H9 (cell line): ENCODE measurements at regions not wholly inside any gene's neighbourhood (a gene's known extent, or its start where the extent isn't known, plus 50 kb on each side); places are given as distances from the start of the nearest gene placed in this dataset.

Source experiments
- DNase-seq: peaks from one replicate; pipeline ENCODE4 v3.0.0-alpha.2; 2017
- H2AFZ ChIP-seq: one replicate; pipeline ENCODE4 v1.6.1; 2013; ENCODE audit warnings: mild to moderate bottlenecking, low read length, control low read depth, moderate library complexity
- H2AK5ac ChIP-seq: 2 replicates; pipeline ENCODE4 v1.6.1; 2013; ENCODE audit warnings: low read length, control low read depth, mixed read lengths; ENCODE audit not compliant: insufficient read length
- H2BK120ac ChIP-seq: one replicate; pipeline ENCODE4 v1.6.1; 2013; ENCODE audit warnings: low read depth, mild to moderate bottlenecking, low read length, control low read depth, inconsistent platforms; ENCODE audit not compliant: poor library complexity, severe bottlenecking
- H2BK12ac ChIP-seq: 2 replicates; pipeline ENCODE4 v1.6.1; 2013; ENCODE audit warnings: low read length, control low read depth, mixed read lengths, low read depth; ENCODE audit not compliant: insufficient read length
- H2BK15ac ChIP-seq: 2 replicates; pipeline ENCODE4 v1.6.1; 2013; ENCODE audit warnings: low read depth, low read length, control low read depth
- H2BK20ac ChIP-seq: one replicate; pipeline ENCODE4 v1.6.1; 2013; ENCODE audit warnings: low read depth, mild to moderate bottlenecking, low read length, control low read depth, inconsistent platforms; ENCODE audit not compliant: poor library complexity, severe bottlenecking
- H2BK5ac ChIP-seq: 2 replicates; pipeline ENCODE4 v1.6.1; 2013; ENCODE audit warnings: low read length, control low read depth, mixed read lengths; ENCODE audit not compliant: insufficient read length
- H3K14ac ChIP-seq: 2 replicates; pipeline ENCODE4 v1.6.1; 2013; ENCODE audit warnings: low read length, control low read depth; ENCODE audit not compliant: insufficient read depth
- H3K18ac ChIP-seq: 2 replicates; pipeline ENCODE4 v1.6.1; 2013; ENCODE audit warnings: low read depth, mild to moderate bottlenecking, mixed read lengths, low read length, control low read depth; ENCODE audit not compliant: insufficient read length
- H3K23ac ChIP-seq: 2 replicates; pipeline ENCODE4 v1.6.1; 2013; ENCODE audit warnings: low read length, control low read depth, mixed read lengths, low read depth; ENCODE audit not compliant: insufficient read length
- H3K23me2 ChIP-seq: 2 replicates; pipeline ENCODE4 v1.6.1; 2013; ENCODE audit warnings: low read depth, mild to moderate bottlenecking, mixed read lengths, low read length, control low read depth; ENCODE audit not compliant: insufficient read length, poor library complexity, severe bottlenecking
- H3K27ac ChIP-seq: 2 replicates; pipeline ENCODE4 v1.5.1; 2013; ENCODE audit warnings: low read length, control low read depth, mixed read lengths, low read depth; ENCODE audit not compliant: insufficient read length
- H3K27me3 ChIP-seq: 2 replicates; pipeline ENCODE4 v1.6.1; 2013; ENCODE audit warnings: low read length, control low read depth, inconsistent platforms; ENCODE audit not compliant: insufficient read depth
- H3K4ac ChIP-seq: 2 replicates; pipeline ENCODE4 v1.6.1; 2013; ENCODE audit warnings: low read depth, mild to moderate bottlenecking, control low read depth, inconsistent platforms, low read length, moderate library complexity
- H3K4me1 ChIP-seq: 2 replicates; pipeline ENCODE4 v1.6.1; 2013; ENCODE audit warnings: low read length, control low read depth, inconsistent platforms; ENCODE audit not compliant: insufficient read depth
- H3K4me2 ChIP-seq: 2 replicates; pipeline ENCODE4 v1.6.1; 2013; ENCODE audit warnings: low read length, control low read depth, mixed read lengths; ENCODE audit not compliant: insufficient read length, insufficient read depth
- H3K56ac ChIP-seq: 2 replicates; pipeline ENCODE4 v1.6.1; 2013; ENCODE audit warnings: low read depth, mild to moderate bottlenecking, mixed read lengths, low read length, control low read depth; ENCODE audit not compliant: insufficient read length
- H3K79me1 ChIP-seq: 2 replicates; pipeline ENCODE4 v1.6.1; 2013; ENCODE audit warnings: low read depth, mild to moderate bottlenecking, moderate library complexity, low read length, control low read depth, inconsistent platforms; ENCODE audit not compliant: insufficient read depth, poor library complexity, severe bottlenecking
- H3K79me2 ChIP-seq: 2 replicates; pipeline ENCODE4 v1.6.1; 2013; ENCODE audit warnings: low read length, control low read depth, inconsistent platforms; ENCODE audit not compliant: insufficient read depth
- H3K9ac ChIP-seq: 2 replicates; pipeline ENCODE4 v1.6.1; 2013; ENCODE audit warnings: low read length, control low read depth, mixed read lengths; ENCODE audit not compliant: insufficient read length; ENCODE audit errors: extremely low read depth
- H3K9me3 ChIP-seq: one replicate; pipeline ENCODE4 v1.6.1; 2013; ENCODE audit warnings: low read depth, low read length, inconsistent platforms; ENCODE audit not compliant: control insufficient read depth
- H3T11ph ChIP-seq: one replicate; pipeline ENCODE4 v1.6.1; 2013; ENCODE audit warnings: mild to moderate bottlenecking, low read length, control low read depth, inconsistent platforms
- H4K20me1 ChIP-seq: one replicate; pipeline ENCODE4 v1.6.1; 2013; ENCODE audit not compliant: control insufficient read depth, insufficient read length, insufficient read depth
- H4K5ac ChIP-seq: 2 replicates; pipeline ENCODE4 v1.6.1; 2013; ENCODE audit warnings: low read depth, mild to moderate bottlenecking, mixed read lengths, low read length, control low read depth; ENCODE audit not compliant: insufficient read length
- H4K8ac ChIP-seq: replicated peaks from 2 replicates; pipeline ENCODE4 v1.6.1; 2013; ENCODE audit warnings: low read length, control low read depth, mixed read lengths, low read depth; ENCODE audit not compliant: insufficient read length
- H4K91ac ChIP-seq: 2 replicates; pipeline ENCODE4 v1.6.1; 2013; ENCODE audit warnings: low read depth, mild to moderate bottlenecking, moderate library complexity, mixed read lengths, low read length, control low read depth; ENCODE audit not compliant: insufficient read length
- H3K27ac Mint-ChIP-seq, 3 experiments: 2 replicates in 2 of 3; 3 replicates in 1 of 3; pipeline ENCODE4 v1.8.0; 2020 to 2021; ENCODE audit warnings: mixed read lengths in 3 of 3, mild to moderate bottlenecking in 1 of 3, moderate library complexity in 1 of 3
- H3K27me3 Mint-ChIP-seq: 2 replicates; pipeline ENCODE4 v1.8.0; 2021; ENCODE audit warnings: low read depth, mild to moderate bottlenecking, moderate library complexity, mixed read lengths
- H3K36me3 Mint-ChIP-seq, 3 experiments: 2 replicates in 2 of 3; 3 replicates in 1 of 3; pipeline ENCODE4 v1.8.0; 2020 to 2021; ENCODE audit warnings: low read depth in 3 of 3, mixed read lengths in 3 of 3; ENCODE audit not compliant: insufficient read depth in 1 of 3
- H3K4me1 Mint-ChIP-seq, 2 experiments: 2 replicates each; pipeline ENCODE4 v1.8.0; 2020; ENCODE audit warnings: mixed read lengths in 2 of 2
- H3K4me3 Mint-ChIP-seq, 2 experiments: 2 replicates in 1 of 2; 3 replicates in 1 of 2; pipeline ENCODE4 v1.8.0; 2020 to 2021; ENCODE audit warnings: mild to moderate bottlenecking in 2 of 2, mixed read lengths in 2 of 2, moderate library complexity in 1 of 2
- H3K9me3 Mint-ChIP-seq, 2 experiments: 2 replicates in 1 of 2; 3 replicates in 1 of 2; pipeline ENCODE4 v1.8.0; 2020; ENCODE audit warnings: mild to moderate bottlenecking in 2 of 2, mixed read lengths in 2 of 2, moderate library complexity in 1 of 2
- CTCF ChIP-seq: fragments of 200-600 bp; sonication (generic); conservative IDR thresholded peaks from 3 replicates; pipeline ENCODE4 v1.8.0; 2021; ENCODE audit warnings: antibody characterized with exemption, mild to moderate bottlenecking
- WGBS: extraction: QIAGEN DNeasy Blood & Tissue Kit; methylation state at CpG from one replicate; pipeline ENCODE4 v1.1.7; 2013; ENCODE audit warnings: missing lambda C conversion rate, low lambda C conversion rate, mixed read lengths; ENCODE audit not compliant: insufficient read length; ENCODE audit errors: extremely low coverage; 5-methylcytosine and 5-hydroxymethylcytosine counted together

GRCh38 chr17:69734656-69735055 lies 320.2 kb downstream of the MAP2K6 start:
- no peak overlapping the region for H2AK5ac ChIP-seq
- no peak overlapping the region for H3K56ac ChIP-seq
- no peak overlapping the region for H3K27ac ChIP-seq
- Mint-ChIP-seq H3K9me3 (peaks cover 0 to 6% of the 10 kb centered on the region in 2 experiments; a peak in 3 of 5 replicates), H3K27ac (no peak overlapping the region), H3K27me3 (no peaks in the 10 kb centered on the region; the same call in 1 of the 2 replicates), H3K4me1 (peaks cover 2 to 3% of the 10 kb centered on the region in 2 experiments; a peak in 2 of 4 replicates), H3K4me3 (no peak overlapping the region), H3K36me3 (no peaks in the 10 kb centered on the region)
- no peak overlapping the region for H2BK15ac ChIP-seq
- no peaks in the 10 kb centered on the region for H3K79me2 ChIP-seq
- no peak overlapping the region for H4K5ac ChIP-seq
- no peak overlapping the region for H4K8ac ChIP-seq
- H3T11ph ChIP-seq: no peak overlapping the region
- H3K27me3 ChIP-seq: no peaks in the 10 kb centered on the region
- no CpG with 5 or more reads among the region's 1 CpG for WGBS
- H3K18ac ChIP-seq: no peak overlapping the region
- no peak overlapping the region for H2AFZ ChIP-seq
- H2BK12ac ChIP-seq: no peak overlapping the region
- H3K79me1 ChIP-seq: no peaks in the 10 kb centered on the region
- DNase-seq: no peak
- H2BK20ac ChIP-seq: no peak overlapping the region
- H3K14ac ChIP-seq: no peak overlapping the region
- H2BK5ac ChIP-seq: no peak overlapping the region
- H3K4me2 ChIP-seq: no peak overlapping the region
- no peak for TF ChIP-seq CTCF
- no peak overlapping the region for H3K23ac ChIP-seq
- no peaks in the 10 kb centered on the region for H4K20me1 ChIP-seq
- no peak overlapping the region for H3K9ac ChIP-seq
- H2BK120ac ChIP-seq: no peak overlapping the region
- H3K9me3 ChIP-seq: no peaks in the 10 kb centered on the region
- H4K91ac ChIP-seq: no peak overlapping the region
- no peaks in the 10 kb centered on the region for H3K23me2 ChIP-seq
- H3K4me1 ChIP-seq: no peaks in the 10 kb centered on the region
- no peak overlapping the region for H3K4ac ChIP-seq
